Neuronal stem cell (in vitro differentiated cells): ENCODE measurements at regions not wholly inside any gene's neighbourhood (a gene's known extent, or its start where the extent isn't known, plus 50 kb on each side); places are given as distances from the start of the nearest gene placed in this dataset.

Experiments
- DNase-seq: peaks from one replicate; pipeline ENCODE4 v3.0.0-alpha.2; 2013; ENCODE audit warnings: low spot score
- H2AFZ ChIP-seq: one replicate; pipeline ENCODE4 v1.6.1; 2013; ENCODE audit warnings: mild to moderate bottlenecking, low read length, inconsistent platforms
- H2AK5ac ChIP-seq: 2 replicates; pipeline ENCODE4 v1.6.1; 2013; ENCODE audit warnings: low read depth, mild to moderate bottlenecking, inconsistent platforms, low read length, moderate library complexity, mixed read lengths
- H2BK120ac ChIP-seq: 2 replicates; pipeline ENCODE4 v1.6.1; 2013; ENCODE audit warnings: low read depth, mild to moderate bottlenecking, inconsistent platforms, low read length, moderate library complexity, mixed read lengths
- H2BK12ac ChIP-seq: one replicate; pipeline ENCODE4 v1.6.1; 2013; ENCODE audit warnings: low read length, inconsistent platforms
- H2BK15ac ChIP-seq: 2 replicates; pipeline ENCODE4 v1.6.1; 2013; ENCODE audit warnings: mild to moderate bottlenecking, low read length, inconsistent platforms, mixed read lengths
- H2BK5ac ChIP-seq: one replicate; pipeline ENCODE4 v1.6.1; 2013; ENCODE audit warnings: inconsistent platforms, mild to moderate bottlenecking, low read length, moderate library complexity
- H3K14ac ChIP-seq: one replicate; pipeline ENCODE4 v1.6.1; 2013; ENCODE audit warnings: low read length, inconsistent platforms
- H3K18ac ChIP-seq: 2 replicates; pipeline ENCODE4 v1.6.1; 2013; ENCODE audit warnings: low read length, inconsistent platforms
- H3K23ac ChIP-seq: 2 replicates; pipeline ENCODE4 v1.6.1; 2013; ENCODE audit warnings: low read depth, mild to moderate bottlenecking, mixed read lengths, low read length, inconsistent platforms; ENCODE audit not compliant: poor library complexity
- H3K27ac ChIP-seq: replicated peaks from 3 replicates; pipeline ENCODE4 v1.5.1; 2013; ENCODE audit warnings: low read length, inconsistent platforms
- H3K27me3 ChIP-seq, 3 experiments: 2 replicates each; pipeline ENCODE4 v1.6.1; 2013; ENCODE audit warnings: low read length in 3 of 3, mild to moderate bottlenecking in 2 of 3, inconsistent platforms in 1 of 3, low read depth in 1 of 3, mixed read lengths in 1 of 3, moderate library complexity in 1 of 3; ENCODE audit not compliant: control insufficient read depth in 3 of 3, insufficient read depth in 3 of 3
- H3K36me3 ChIP-seq, 2 donors: replicated peaks in 1 of 2; 2 replicates each; pipeline ENCODE4 v1.6.1; 2013; ENCODE audit warnings: low read length in 2 of 2; ENCODE audit not compliant: control insufficient read depth in 2 of 2, insufficient read depth in 2 of 2
- H3K4ac ChIP-seq: 2 replicates; pipeline ENCODE4 v1.6.1; 2013; ENCODE audit warnings: inconsistent platforms, mild to moderate bottlenecking, low read length, moderate library complexity
- H3K4me1 ChIP-seq, 2 donors: 1 replicate in 1 of 2; 2 replicates in 1 of 2; pipeline ENCODE4 v1.6.1; 2013; ENCODE audit warnings: low read length in 2 of 2, low read depth in 1 of 2; ENCODE audit not compliant: control insufficient read depth in 2 of 2, insufficient read depth in 1 of 2
- H3K4me2 ChIP-seq: one replicate; pipeline ENCODE4 v1.6.1; 2013; ENCODE audit warnings: mild to moderate bottlenecking, low read length, inconsistent platforms; ENCODE audit not compliant: insufficient read depth, poor library complexity, severe bottlenecking
- H3K4me3 ChIP-seq, 2 donors: 2 replicates each; pipeline ENCODE4 v1.5.1; 2013; ENCODE audit warnings: low read length in 2 of 2, mild to moderate bottlenecking in 2 of 2, inconsistent platforms in 1 of 2, moderate library complexity in 1 of 2
- H3K79me1 ChIP-seq: one replicate; pipeline ENCODE4 v1.6.1; 2013; ENCODE audit warnings: low read depth, mild to moderate bottlenecking, inconsistent platforms, low read length, moderate library complexity
- H3K9ac ChIP-seq: one replicate; pipeline ENCODE4 v1.6.1; 2013; ENCODE audit warnings: mild to moderate bottlenecking, low read depth, low read length, inconsistent platforms; ENCODE audit not compliant: poor library complexity
- H3K9me3 ChIP-seq, 2 donors: replicated peaks in 1 of 2; 2 replicates each; pipeline versions ENCODE3 to v1.6.1; 2013; ENCODE audit warnings: low read length in 2 of 2, mild to moderate bottlenecking in 2 of 2, inconsistent platforms in 1 of 2, low read depth in 1 of 2, mixed read lengths in 1 of 2, moderate library complexity in 1 of 2; ENCODE audit not compliant: control insufficient read depth in 2 of 2, insufficient read depth in 1 of 2
- H4K8ac ChIP-seq: one replicate; pipeline ENCODE4 v1.6.1; 2013; ENCODE audit warnings: low read depth, mild to moderate bottlenecking, inconsistent platforms, low read length, moderate library complexity
- H4K91ac ChIP-seq: one replicate; pipeline ENCODE4 v1.6.1; 2013; ENCODE audit warnings: low read length, low read depth, mild to moderate bottlenecking, inconsistent platforms; ENCODE audit not compliant: poor library complexity
- WGBS, 2 donors: extraction: QIAGEN DNeasy Blood & Tissue Kit; methylation state at CpG; one replicate each; pipeline ENCODE4 v1.1.7; 2013; ENCODE audit warnings: missing lambda C conversion rate in 2 of 2, mixed read lengths in 1 of 2; ENCODE audit not compliant: insufficient read length in 2 of 2, insufficient replicate concordance in 1 of 2; ENCODE audit errors: extremely low coverage in 2 of 2; 5-methylcytosine and 5-hydroxymethylcytosine counted together

DNA sequence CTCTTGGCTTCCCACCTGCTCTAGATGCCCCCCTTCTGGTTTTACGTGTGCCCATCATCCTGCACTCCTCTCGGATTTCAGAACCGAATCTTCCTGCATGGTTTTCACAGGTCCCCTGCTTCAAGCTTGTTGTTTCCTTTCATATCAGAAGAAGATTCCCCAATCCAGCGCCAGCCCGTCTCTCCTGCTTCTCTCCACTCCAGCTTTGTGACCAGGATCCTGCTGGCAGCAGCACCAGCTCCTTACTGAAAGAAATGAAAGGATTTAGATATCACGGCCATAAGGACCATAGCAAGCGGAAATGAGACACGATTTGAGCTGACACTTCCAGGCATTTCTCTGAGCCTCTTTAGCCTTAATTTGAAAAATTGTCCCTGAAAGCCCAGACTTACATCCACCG, 180.3 kb upstream of the UBE3A start:
- no peak overlapping the region for H2BK120ac ChIP-seq
- H3K4me3 ChIP-seq: no peak overlapping the region
- H3K23ac ChIP-seq: no peak overlapping the region
- no peak for DNase-seq
- H3K27ac ChIP-seq: no peak overlapping the region
- H3K79me1 ChIP-seq: no peaks in the 10 kb centered on the region
- no peak overlapping the region for H2BK15ac ChIP-seq
- H2AK5ac ChIP-seq: no peak overlapping the region
- no peak overlapping the region for H3K18ac ChIP-seq
- H3K4me1 ChIP-seq: peaks cover 0 to 3% of the 10 kb centered on the region in 2 donors
- H3K4me2 ChIP-seq: no peak overlapping the region
- H3K27me3 ChIP-seq: no peaks in the 10 kb centered on the region
- H3K9ac ChIP-seq: no peak overlapping the region
- H4K91ac ChIP-seq: no peak overlapping the region
- no peak overlapping the region for H4K8ac ChIP-seq
- no CpG with 5 or more reads among the region's 9 CpGs for whole genome bisulfite sequencing, 2 donors
- H2BK12ac ChIP-seq: no peak overlapping the region
- no peaks in the 10 kb centered on the region for H3K36me3 ChIP-seq
- peaks cover 0 to 9% of the 10 kb centered on the region in 2 donors for H3K9me3 ChIP-seq
- H2AFZ ChIP-seq: no peak overlapping the region
- H2BK5ac ChIP-seq: no peak overlapping the region
- no peak overlapping the region for H3K14ac ChIP-seq
- no peak overlapping the region for H3K4ac ChIP-seq

DNA sequence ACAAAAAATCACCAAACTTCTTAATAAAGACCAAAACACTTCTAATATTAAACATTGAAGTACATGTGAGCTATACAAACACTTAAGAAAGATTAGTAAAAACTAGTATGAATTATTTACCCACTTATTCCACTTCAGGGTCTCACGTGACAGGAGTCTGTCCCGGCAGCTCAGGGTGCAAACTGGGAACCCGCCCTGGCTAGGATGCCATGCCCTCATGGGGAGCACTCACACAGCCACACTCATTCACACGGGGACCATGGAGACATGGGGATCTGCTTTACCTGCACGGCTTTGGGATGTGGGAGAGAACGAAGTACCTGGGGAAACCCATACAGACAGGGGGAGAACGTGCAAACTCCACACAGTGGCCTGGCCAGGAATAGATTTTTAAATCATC, 179.3 kb upstream of the UBE3A start:
- no peak overlapping the region for H3K18ac ChIP-seq

DNA sequence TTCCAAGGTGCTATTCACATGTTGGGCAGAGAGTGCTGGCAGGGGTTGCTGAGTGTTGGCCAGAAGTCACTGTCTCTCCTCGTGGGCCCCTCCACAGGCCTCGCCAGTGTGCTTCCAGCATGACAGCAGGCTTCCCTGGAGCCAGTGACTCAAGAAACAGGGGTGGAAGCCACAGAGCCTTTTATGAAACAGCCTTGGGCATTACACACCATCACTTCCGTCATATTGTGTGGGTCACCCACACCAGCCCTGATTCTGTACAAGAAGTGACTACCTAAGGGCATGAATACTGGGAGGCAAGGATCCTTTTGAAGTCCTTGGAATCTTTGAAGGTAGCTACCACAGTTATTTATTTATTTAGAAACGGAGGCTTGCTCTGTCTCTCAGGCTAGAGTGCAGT, 177.6 kb upstream of the UBE3A start:
- Histone ChIP-seq H3K14ac (no peak overlapping the region), H3K79me1 (no peaks in the 10 kb centered on the region), H2AFZ (no peak overlapping the region), H3K4me2 (no peak overlapping the region), H2BK12ac (peak overlapping the region; percentile 24), H3K4me3 (no peak overlapping the region), H3K27me3 (no peaks in the 10 kb centered on the region), H2BK120ac (no peak overlapping the region), H2BK15ac (no peak overlapping the region), H3K23ac (no peak overlapping the region), H4K91ac (no peak overlapping the region), H3K9ac (no peak overlapping the region), H3K27ac (no peak overlapping the region), H4K8ac (no peak overlapping the region), H2AK5ac (no peak overlapping the region), H2BK5ac (no peak overlapping the region), H3K36me3 (no peaks in the 10 kb centered on the region), H3K18ac (no peak overlapping the region), H3K4ac (no peak overlapping the region), H3K4me1 (peaks cover 3 to 10% of the 10 kb centered on the region in 2 donors), H3K9me3 (no peaks in the 10 kb centered on the region)
- DNase-seq: no peak
- no CpG with 5 or more reads among the region's 4 CpGs for WGBS, 2 donors

More for the DNA sequence above, 179.3 kb upstream of the UBE3A start:
- no peaks in the 10 kb centered on the region for H3K27me3 ChIP-seq
- no peak overlapping the region for H2BK12ac ChIP-seq
- no peak overlapping the region for H3K4me2 ChIP-seq
- no peak for DNase-seq
- H3K23ac ChIP-seq: no peak overlapping the region
- H2AFZ ChIP-seq: no peak overlapping the region
- H2BK5ac ChIP-seq: no peak overlapping the region
- peaks cover 0 to 6% of the 10 kb centered on the region in 2 donors for H3K9me3 ChIP-seq
- H2BK15ac ChIP-seq: no peak overlapping the region
- peaks cover 0 to 3% of the 10 kb centered on the region in 2 donors for H3K4me1 ChIP-seq
- H3K14ac ChIP-seq: no peak overlapping the region
- no peak overlapping the region for H2BK120ac ChIP-seq
- H3K4ac ChIP-seq: no peak overlapping the region
- no peak overlapping the region for H4K91ac ChIP-seq
- H3K4me3 ChIP-seq: no peak overlapping the region
- no peak overlapping the region for H4K8ac ChIP-seq
- H3K9ac ChIP-seq: no peak overlapping the region
- WGBS, 2 donors: no CpG with 5 or more reads among the region's 7 CpGs
- H3K27ac ChIP-seq: no peak overlapping the region
- peak overlapping the region; percentile 36 for H2AK5ac ChIP-seq
- no peaks in the 10 kb centered on the region for H3K36me3 ChIP-seq
- no peaks in the 10 kb centered on the region for H3K79me1 ChIP-seq

DNA sequence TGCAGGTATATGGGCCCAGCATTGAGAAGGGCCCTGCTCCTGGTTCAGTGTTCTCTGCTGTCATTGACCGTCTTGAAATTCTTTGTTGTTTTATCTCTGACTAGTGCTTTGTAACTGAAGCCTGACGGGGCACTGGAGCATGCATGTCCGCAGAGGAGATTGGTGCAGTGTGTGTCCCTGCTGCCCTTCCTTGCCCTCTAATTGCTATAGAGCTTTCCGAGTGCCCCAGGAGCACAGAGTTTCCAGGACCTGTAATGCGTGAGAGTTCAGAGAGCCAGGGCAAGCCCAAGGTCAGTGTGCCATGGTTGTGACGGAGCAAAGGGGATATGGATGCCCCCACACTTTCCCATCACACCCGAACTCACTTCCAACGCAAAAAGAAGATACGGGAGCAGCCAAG, 174.3 kb upstream of the UBE3A start:
- Histone ChIP-seq H3K9ac (no peak overlapping the region), H3K23ac (no peak overlapping the region), H3K27me3 (no peaks in the 10 kb centered on the region), H3K4ac (no peak overlapping the region), H4K8ac (no peak overlapping the region), H3K4me3 (no peak overlapping the region), H3K4me2 (no peak overlapping the region), H3K36me3 (no peaks in the 10 kb centered on the region), H2AFZ (peak overlapping the region; percentile 11), H2BK12ac (peak overlapping the region; percentile 4), H3K18ac (peak overlapping the region; percentile 5), H2BK15ac (no peak overlapping the region), H2BK120ac (no peak overlapping the region), H3K9me3 (no peaks in the 10 kb centered on the region), H2AK5ac (no peak overlapping the region), H4K91ac (no peak overlapping the region), H2BK5ac (no peak overlapping the region), H3K27ac (no peak overlapping the region), H3K14ac (no peak overlapping the region), H3K4me1 (peaks cover 3 to 9% of the 10 kb centered on the region in 2 donors), H3K79me1 (no peaks in the 10 kb centered on the region)
- no peak for DNase-seq
- WGBS, 2 donors: no CpG with 5 or more reads among the region's 9 CpGs
